ENCODE measurements at regions not wholly inside any gene's neighbourhood (a gene's known extent, or its start where the extent isn't known, plus 50 kb on each side); places are given as distances from the start of the nearest gene placed in this dataset.

DNA sequence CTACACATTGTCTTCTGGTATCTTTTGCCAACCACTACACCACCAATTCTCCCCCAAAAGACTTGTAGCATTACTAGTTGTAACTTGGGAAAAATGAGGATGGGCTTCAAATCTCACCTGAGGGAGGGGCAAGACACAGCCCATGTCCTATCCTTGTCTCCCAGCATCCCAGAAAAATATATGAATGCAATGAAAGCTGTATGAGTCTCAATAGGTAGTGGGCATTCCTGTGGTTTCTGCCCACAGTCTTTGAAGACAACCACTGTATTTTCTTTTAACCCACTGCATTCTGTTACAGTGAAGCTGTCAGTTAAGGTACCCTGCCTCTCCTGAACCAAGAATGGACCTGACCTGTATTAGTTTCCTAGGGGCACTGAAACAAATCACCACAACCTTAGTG is 336.2 kb upstream of the TMPO start:
- TF ChIP-seq, protein P1, sequence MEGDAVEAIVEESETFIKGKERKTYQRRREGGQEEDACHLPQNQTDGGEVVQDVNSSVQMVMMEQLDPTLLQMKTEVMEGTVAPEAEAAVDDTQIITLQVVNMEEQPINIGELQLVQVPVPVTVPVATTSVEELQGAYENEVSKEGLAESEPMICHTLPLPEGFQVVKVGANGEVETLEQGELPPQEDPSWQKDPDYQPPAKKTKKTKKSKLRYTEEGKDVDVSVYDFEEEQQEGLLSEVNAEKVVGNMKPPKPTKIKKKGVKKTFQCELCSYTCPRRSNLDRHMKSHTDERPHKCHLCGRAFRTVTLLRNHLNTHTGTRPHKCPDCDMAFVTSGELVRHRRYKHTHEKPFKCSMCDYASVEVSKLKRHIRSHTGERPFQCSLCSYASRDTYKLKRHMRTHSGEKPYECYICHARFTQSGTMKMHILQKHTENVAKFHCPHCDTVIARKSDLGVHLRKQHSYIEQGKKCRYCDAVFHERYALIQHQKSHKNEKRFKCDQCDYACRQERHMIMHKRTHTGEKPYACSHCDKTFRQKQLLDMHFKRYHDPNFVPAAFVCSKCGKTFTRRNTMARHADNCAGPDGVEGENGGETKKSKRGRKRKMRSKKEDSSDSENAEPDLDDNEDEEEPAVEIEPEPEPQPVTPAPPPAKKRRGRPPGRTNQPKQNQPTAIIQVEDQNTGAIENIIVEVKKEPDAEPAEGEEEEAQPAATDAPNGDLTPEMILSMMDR (conservative IDR thresholded peaks at IDR 0.05; ENCODE audit: low read depth, low read length) = no peak
- no peak overlapping the region for H3K4me3 ChIP-seq (ENCODE audit: low read depth, low read length)
- DNase-seq (ENCODE audit: low read depth) = no peak

DNA sequence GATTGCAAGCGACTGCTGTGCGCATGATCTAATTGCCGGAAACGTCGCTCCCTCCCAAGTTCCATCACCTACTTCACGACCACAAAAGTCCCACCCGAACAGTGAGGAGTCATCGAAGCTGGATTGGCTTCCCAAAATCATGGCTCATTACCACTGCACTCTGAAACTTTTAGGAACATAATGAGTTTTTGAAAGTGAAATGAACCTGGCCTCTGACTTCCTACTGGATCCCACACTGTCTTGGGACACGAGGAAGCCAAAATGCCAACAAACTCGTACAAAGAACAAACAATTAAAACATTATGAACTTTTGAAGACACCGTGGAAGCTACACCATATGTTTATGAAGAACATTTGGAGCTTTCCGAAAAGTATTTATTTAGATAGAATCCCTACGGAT is 334.8 kb upstream of the TMPO start:
- TF ChIP-seq, protein P1 (conservative IDR thresholded peaks at IDR 0.05; ENCODE audit: low read depth, low read length) = no peak
- DNase-seq (ENCODE audit: low read depth) = no peak
- H3K4me3 ChIP-seq (ENCODE audit: low read depth, low read length) = no peak overlapping the region

DNA sequence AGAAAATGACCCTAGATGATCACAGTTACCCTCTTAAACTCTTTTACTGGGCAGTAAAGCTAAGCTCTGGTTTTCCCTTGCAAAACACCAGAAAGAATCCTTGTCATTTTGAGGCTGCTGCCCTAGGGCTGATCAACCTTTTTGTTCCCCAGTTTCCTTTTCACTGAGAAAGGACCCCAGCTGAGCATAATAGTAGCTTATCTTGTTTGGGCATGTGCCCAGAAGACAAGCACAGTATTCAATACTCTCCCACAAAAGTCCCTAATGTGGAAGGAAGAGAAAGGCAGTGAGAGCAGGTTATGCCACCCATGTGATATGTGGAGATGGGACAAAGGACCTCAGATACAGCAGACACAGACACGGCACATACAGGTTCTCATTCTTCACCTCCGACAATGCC is 332.6 kb upstream of the TMPO start:
- no peak for DNase-seq (ENCODE audit: low read depth)
- TF ChIP-seq, protein P1 (conservative IDR thresholded peaks at IDR 0.05; ENCODE audit: low read depth, low read length) = no peak
- no peak overlapping the region for H3K4me3 ChIP-seq (ENCODE audit: low read depth, low read length)

DNA sequence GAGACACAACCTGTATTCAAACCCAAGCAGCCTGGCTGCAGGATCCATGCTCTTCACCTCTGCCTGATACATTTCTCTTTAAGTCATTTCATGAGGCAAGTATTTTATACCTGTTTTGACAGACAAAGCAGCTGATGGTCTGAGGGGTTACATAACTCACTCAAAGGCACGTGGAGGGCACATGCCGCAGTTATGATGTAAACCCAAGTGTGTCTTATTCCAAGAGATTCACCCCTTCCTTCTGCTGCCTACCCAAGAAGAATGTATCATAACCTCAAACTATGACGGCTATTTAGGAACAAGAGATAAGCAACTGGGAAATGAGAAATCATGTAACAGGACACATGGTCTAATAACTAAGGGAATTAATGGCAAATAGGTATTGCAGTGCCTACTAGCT is 329.8 kb upstream of the TMPO start:
- TF ChIP-seq, protein P1 (conservative IDR thresholded peaks at IDR 0.05; ENCODE audit: low read depth, low read length) = no peak
- H3K4me3 ChIP-seq (ENCODE audit: low read depth, low read length) = no peak overlapping the region
- no peak for DNase-seq (ENCODE audit: low read depth)

DNA sequence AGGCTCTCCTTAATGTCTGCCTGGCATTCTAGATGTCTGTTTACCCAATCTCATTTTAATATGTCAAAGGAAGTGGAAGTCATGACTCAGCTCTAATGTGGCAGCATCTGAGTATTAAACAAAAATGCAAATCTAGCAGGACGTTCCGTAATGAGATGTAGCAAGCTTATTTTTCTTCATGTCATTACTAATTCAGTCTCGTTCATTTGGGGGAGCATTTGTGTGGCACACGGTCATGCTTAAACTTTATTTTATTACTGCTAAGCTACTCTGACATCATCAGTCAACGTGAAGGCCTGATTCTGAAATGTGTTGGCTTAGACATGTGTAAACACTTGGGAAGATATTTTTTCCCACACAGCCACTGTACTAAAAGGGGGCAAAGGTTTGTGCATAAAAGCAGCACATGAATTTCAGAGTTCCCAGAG is 326.7 kb upstream of the TMPO start:
- TF ChIP-seq, protein P1 (conservative IDR thresholded peaks at IDR 0.05; ENCODE audit: low read depth, low read length) = no peak
- no peak overlapping the region for H3K4me3 ChIP-seq (ENCODE audit: low read depth, low read length)
- no peak for DNase-seq (ENCODE audit: low read depth)

DNA sequence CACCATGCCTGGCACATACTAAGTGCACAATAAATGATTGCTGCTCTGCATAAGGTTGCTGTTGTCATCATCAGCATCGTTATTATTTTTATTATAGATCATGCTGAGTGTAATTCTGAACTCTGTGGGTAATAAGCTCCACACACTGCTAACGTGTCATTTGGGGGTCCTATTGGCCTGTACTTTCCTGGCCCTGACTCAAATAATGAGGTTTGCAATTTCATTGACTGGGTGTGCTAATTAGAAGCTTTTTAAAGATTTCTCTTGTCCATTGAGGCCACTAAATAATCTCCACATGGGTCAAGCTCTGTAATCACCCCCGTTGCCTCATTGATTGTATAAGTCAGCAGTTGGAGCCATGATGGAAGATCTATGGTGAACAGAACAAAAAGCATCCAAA is 320.8 kb upstream of the TMPO start:
- DNase-seq (ENCODE audit: low read depth) = no peak
- TF ChIP-seq, protein P1 (conservative IDR thresholded peaks at IDR 0.05; ENCODE audit: low read depth, low read length) = no peak
- H3K4me3 ChIP-seq (ENCODE audit: low read depth, low read length) = no peak overlapping the region

DNA sequence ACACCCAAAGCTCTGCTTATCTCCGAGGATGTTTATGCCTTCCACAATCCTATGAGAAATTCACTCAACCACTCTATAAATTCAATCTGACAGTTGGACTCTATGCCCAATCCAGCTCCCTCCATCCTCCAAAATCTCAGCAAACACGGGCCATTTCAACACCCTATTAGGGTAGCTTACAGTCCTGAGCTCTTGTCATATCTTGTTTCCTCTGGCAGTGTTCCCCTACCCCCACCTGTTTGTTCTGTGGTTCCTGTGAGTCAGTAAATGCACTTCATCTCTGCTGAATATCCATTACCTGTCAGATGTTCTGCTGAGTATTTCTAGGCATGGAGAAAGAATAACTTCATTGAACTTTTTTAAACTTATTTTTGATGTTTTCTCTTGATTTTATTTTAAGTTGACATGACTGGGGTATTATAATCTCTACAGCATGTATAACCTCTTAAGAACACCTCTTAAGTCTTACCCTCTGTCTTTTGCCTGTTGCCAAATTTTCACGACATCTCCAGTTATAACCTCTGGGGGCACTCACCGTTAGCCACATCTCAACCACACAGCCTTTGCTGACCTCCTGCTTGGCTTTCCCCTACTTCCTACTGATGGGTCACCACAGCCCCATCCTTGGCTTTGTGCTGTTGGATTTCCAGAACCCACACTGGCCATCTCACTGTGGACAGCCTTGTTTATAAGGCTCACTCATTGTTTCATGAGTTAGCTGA is 317.0 kb upstream of the TMPO start:
- no peak for DNase-seq (ENCODE audit: low read depth)
- H3K4me3 ChIP-seq (ENCODE audit: low read depth, low read length) = no peak overlapping the region
- TF ChIP-seq, protein P1 (conservative IDR thresholded peaks at IDR 0.05; ENCODE audit: low read depth, low read length) = no peak

Data from epithelial cell of proximal tubule (primary cell).